ENCODE measurements at regions not wholly inside any gene's neighbourhood (a gene's known extent, or its start where the extent isn't known, plus 50 kb on each side); places are given as distances from the start of the nearest gene placed in this dataset.
"Not testable (repeated sequence)": the region's sequence is repeated elsewhere in the genome, so short reads cannot be mapped to it uniquely, and the experiment has no call there.

DNA sequence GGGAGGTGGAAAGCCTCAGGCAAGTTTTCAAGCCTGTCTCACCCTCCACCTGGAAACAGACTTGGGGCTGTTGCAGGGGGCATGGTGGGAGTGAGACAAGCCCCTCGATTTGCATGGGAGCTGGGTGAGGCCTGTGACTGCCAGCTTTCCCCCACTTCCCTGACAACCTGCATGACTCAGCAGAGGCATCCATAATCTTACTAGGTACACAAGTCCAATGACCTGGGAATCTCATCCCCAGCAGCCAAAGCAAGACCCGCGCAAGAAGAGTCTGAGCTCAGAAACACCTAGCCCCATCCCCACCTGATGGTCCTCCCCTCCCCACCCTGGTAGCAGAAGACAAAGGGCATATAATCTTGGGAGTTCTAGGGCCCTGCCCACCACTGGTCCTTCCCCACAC, 136.9 kb upstream of the POMZP3 start:
- TF ChIP-seq, protein P1, sequence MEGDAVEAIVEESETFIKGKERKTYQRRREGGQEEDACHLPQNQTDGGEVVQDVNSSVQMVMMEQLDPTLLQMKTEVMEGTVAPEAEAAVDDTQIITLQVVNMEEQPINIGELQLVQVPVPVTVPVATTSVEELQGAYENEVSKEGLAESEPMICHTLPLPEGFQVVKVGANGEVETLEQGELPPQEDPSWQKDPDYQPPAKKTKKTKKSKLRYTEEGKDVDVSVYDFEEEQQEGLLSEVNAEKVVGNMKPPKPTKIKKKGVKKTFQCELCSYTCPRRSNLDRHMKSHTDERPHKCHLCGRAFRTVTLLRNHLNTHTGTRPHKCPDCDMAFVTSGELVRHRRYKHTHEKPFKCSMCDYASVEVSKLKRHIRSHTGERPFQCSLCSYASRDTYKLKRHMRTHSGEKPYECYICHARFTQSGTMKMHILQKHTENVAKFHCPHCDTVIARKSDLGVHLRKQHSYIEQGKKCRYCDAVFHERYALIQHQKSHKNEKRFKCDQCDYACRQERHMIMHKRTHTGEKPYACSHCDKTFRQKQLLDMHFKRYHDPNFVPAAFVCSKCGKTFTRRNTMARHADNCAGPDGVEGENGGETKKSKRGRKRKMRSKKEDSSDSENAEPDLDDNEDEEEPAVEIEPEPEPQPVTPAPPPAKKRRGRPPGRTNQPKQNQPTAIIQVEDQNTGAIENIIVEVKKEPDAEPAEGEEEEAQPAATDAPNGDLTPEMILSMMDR (IDR thresholded peaks at IDR 0.05; ENCODE audit: borderline replicate concordance, extremely low read depth, low read length, poor library complexity, severe bottlenecking), result not testable (repeated sequence)
- TF ChIP-seq EZH2 (IDR thresholded peaks at IDR 0.05; ENCODE audit: borderline replicate concordance, low read depth, low read length, severe bottlenecking), result not testable (repeated sequence)

Measured in DND-41 (cell line).